HepG2 (cell line): ENCODE measurements at regions not wholly inside any gene's neighbourhood (a gene's known extent, or its start where the extent isn't known, plus 50 kb on each side); places are given as distances from the start of the nearest gene placed in this dataset.

Experiments
- ATAC-seq: fragments of 200-7000 bp; cut with Tn5 transposase; 3 replicates; pipeline ENCODE4 v1.9.1; 2020; ENCODE audit warnings: mild to moderate bottlenecking, moderate library complexity
- BruUV-seq: library from RNA; stranded (reverse); fragments of 400-500 nt; replicated peaks from 2 replicates; lab custom pipeline; 2021; lab: Mats Ljungman, UMichigan
- CTCF ChIA-PET: fragments of 300-600 bp; formaldehyde crosslinking; extraction: SDS; loops from one replicate; lab custom pipeline; 2021; ENCODE audit warnings: low total read pairs, inconsistent platforms, low intra/inter-chr PET ratio; lab: Yijun Ruan, JAX
- POLR2A ChIA-PET: fragments of 350-600 bp; sonication (Branson Sonifier 250); formaldehyde crosslinking; loops from one replicate; lab custom pipeline; 2020; ENCODE audit warnings: antibody characterized with exemption, inconsistent platforms; lab: Yijun Ruan, JAX
- DNase-seq: peaks from one replicate; pipeline ENCODE4 v3.0.0-alpha.2; 2015; ENCODE audit warnings: low spot score
- FAIRE-seq: peaks from 3 replicates; lab custom pipeline; 2011; peaks lifted over from hg19 to GRCh38; lab: Jason Lieb, UNC
- H2AFZ ChIP-seq: one replicate; pipeline ENCODE4 v1.6.1; 2011; ENCODE audit warnings: low read length, inconsistent platforms
- H3K27ac ChIP-seq: fragments of 300-600 bp; 3 replicates; pipeline ENCODE4 v1.8.0; 2011; ENCODE audit warnings: mixed run types, mild to moderate bottlenecking, mixed read lengths, low read length, inconsistent platforms; ENCODE audit not compliant: insufficient read depth; ENCODE audit errors: extremely low read length
- H3K27me3 ChIP-seq, 2 experiments: fragments of 200-600 bp in 1 of 2; 2 replicates in 1 of 2; 3 replicates in 1 of 2; pipeline versions ENCODE4 v1.6.0 to v1.8.0; 2011; ENCODE audit warnings: low read length in 2 of 2, mild to moderate bottlenecking in 2 of 2, moderate library complexity in 2 of 2, inconsistent platforms in 1 of 2; ENCODE audit not compliant: insufficient read depth in 2 of 2, control insufficient read depth in 1 of 2
- H3K36me3 ChIP-seq, 2 experiments: fragments of 200-600 bp in 1 of 2; replicated peaks in 1 of 2; 2 replicates in 1 of 2; 3 replicates in 1 of 2; pipeline versions ENCODE4 v1.5.1 to v1.8.0; 2011; ENCODE audit warnings: low read length in 2 of 2, inconsistent platforms in 1 of 2; ENCODE audit not compliant: insufficient read depth in 2 of 2, control insufficient read depth in 1 of 2
- H3K4me1 ChIP-seq: 2 replicates; pipeline ENCODE4 v1.5.1; 2012; ENCODE audit warnings: low read length, inconsistent platforms; ENCODE audit not compliant: insufficient read depth
- H3K4me2 ChIP-seq: 2 replicates; pipeline ENCODE4 v1.6.0; 2011; ENCODE audit warnings: low read depth, low read length, inconsistent platforms
- H3K4me3 ChIP-seq, 3 experiments: fragments of 200-600 bp in 1 of 3; sonication (generic), shearing (Covaris generic) in 1 of 3; replicated peaks in 1 of 3; 2 replicates each; pipeline ENCODE4 v1.5.1; 2011 to 2016; ENCODE audit warnings: low read length in 3 of 3, inconsistent platforms in 2 of 3, low read depth in 2 of 3, mild to moderate bottlenecking in 2 of 3, control low read depth in 1 of 3, mixed read lengths in 1 of 3; ENCODE audit not compliant: insufficient read depth in 1 of 3
- H3K79me2 ChIP-seq: one replicate; pipeline ENCODE4 v1.6.1; 2011; ENCODE audit warnings: low read length, inconsistent platforms; ENCODE audit not compliant: insufficient read depth
- H3K9ac ChIP-seq: 2 replicates; pipeline ENCODE4 v1.6.0; 2011; ENCODE audit warnings: mild to moderate bottlenecking, low read depth, low read length, inconsistent platforms; ENCODE audit not compliant: insufficient read depth
- H3K9me3 ChIP-seq: 2 replicates; pipeline ENCODE4 v1.5.1; 2012; ENCODE audit warnings: mild to moderate bottlenecking, low read length
- H4K20me1 ChIP-seq: 2 replicates; pipeline ENCODE4 v1.6.0; 2011; ENCODE audit warnings: inconsistent platforms, mild to moderate bottlenecking, low read length, moderate library complexity; ENCODE audit not compliant: insufficient read depth
- ARNT ChIP-seq: fragments of 450-650 bp; IDR thresholded peaks from 2 replicates; pipeline ENCODE4 v1.6.1; 2017
- GPN1 ChIP-seq: sonication (generic); formaldehyde crosslinking; IDR thresholded peaks from 2 replicates; pipeline ENCODE4 v1.5.1; 2020; ENCODE audit warnings: missing genetic modification reagents, borderline replicate concordance
- NFE2L1 ChIP-seq: sonication (generic); formaldehyde crosslinking; IDR thresholded peaks from 2 replicates; pipeline ENCODE4 v1.4.0; 2020; ENCODE audit warnings: missing genetic modification reagents, mild to moderate bottlenecking, borderline replicate concordance
- PCBP2 ChIP-seq: fragments of 200-400 bp; formaldehyde crosslinking; optimal IDR thresholded peaks from 2 replicates; pipeline ENCODE3; 2018; ENCODE audit warnings: low read length, low read depth; ENCODE audit not compliant: poor library complexity, severe bottlenecking
- RARA ChIP-seq: IDR thresholded peaks from 2 replicates; pipeline ENCODE4 v1.6.1; 2016; ENCODE audit warnings: missing genetic modification reagents, missing compliant biosample characterization
- SALL1 ChIP-seq: sonication (generic); formaldehyde crosslinking; IDR thresholded peaks from 2 replicates; pipeline ENCODE4 v1.8.0; 2022; ENCODE audit warnings: mild to moderate bottlenecking, missing genetic modification reagents
- SNRNP70 ChIP-seq: fragments of 200-400 bp; formaldehyde crosslinking; IDR thresholded peaks from 2 replicates; pipeline ENCODE4 v1.6.1; 2017; ENCODE audit warnings: mild to moderate bottlenecking, low read depth, low read length, moderate library complexity
- SOX6 ChIP-seq, 2 experiments: fragments of 450-650 bp in 1 of 2; sonication (generic) in 1 of 2; formaldehyde crosslinking in 1 of 2; IDR thresholded peaks; 2 replicates each; pipeline versions ENCODE4 v1.4.0 to v1.6.1; 2017 to 2020; ENCODE audit warnings: antibody characterized with exemption in 1 of 2, mild to moderate bottlenecking in 1 of 2, missing genetic modification reagents in 1 of 2
- ZFP36L2 ChIP-seq: sonication (generic); formaldehyde crosslinking; IDR thresholded peaks from 2 replicates; pipeline ENCODE4 v1.4.0; 2020; ENCODE audit warnings: missing genetic modification reagents
- ZNF205 ChIP-seq: IDR thresholded peaks from 2 replicates; pipeline ENCODE4 v1.6.1; 2018; ENCODE audit warnings: missing biosample characterization, missing genetic modification reagents
- ZNF382 ChIP-seq: sonication (generic); formaldehyde crosslinking; IDR thresholded peaks from 2 replicates; pipeline ENCODE4 v1.5.0; 2020; ENCODE audit warnings: missing genetic modification reagents, mild to moderate bottlenecking, borderline replicate concordance
- ZNF629 ChIP-seq: sonication (generic); formaldehyde crosslinking; conservative IDR thresholded peaks from 2 replicates; pipeline ENCODE4 v1.5.0; 2020; ENCODE audit warnings: missing genetic modification reagents
- in situ Hi-C: cut with HindIII; loops from 2 replicates; pipeline ENCODE4 v1.10.0; 2017; ENCODE audit warnings: low pct_unique_long_range_greater_than_20kb; ENCODE audit not compliant: extremely low pct_ligation_motif_present
- intact Hi-C: fragments of 100-400 bp; cut with micrococcal nuclease; formaldehyde crosslinking; loops from one replicate; pipeline ENCODE4 v1.10.0; 2022; ENCODE audit not compliant: unreplicated experiment
- TF ChIP-seq, protein P1 (sequence below): IDR thresholded peaks from 2 replicates; pipeline ENCODE4 v1.6.1; 2016; ENCODE audit warnings: missing compliant biosample characterization, missing genetic modification reagents, borderline replicate concordance
- TF ChIP-seq, protein P2 (sequence below): IDR thresholded peaks from 2 replicates; pipeline ENCODE4 v1.6.1; 2016; ENCODE audit warnings: low read depth, control low read depth
- TF ChIP-seq, protein P3 (sequence below): sonication (generic); formaldehyde crosslinking; IDR thresholded peaks from 2 replicates; pipeline ENCODE4 v1.5.0; 2020; ENCODE audit warnings: missing genetic modification reagents
- TF ChIP-seq, protein P4 (sequence below): sonication (generic); formaldehyde crosslinking; IDR thresholded peaks from 2 replicates; pipeline ENCODE4 v1.4.0; 2020; ENCODE audit warnings: missing genetic modification reagents, borderline replicate concordance

DNA sequence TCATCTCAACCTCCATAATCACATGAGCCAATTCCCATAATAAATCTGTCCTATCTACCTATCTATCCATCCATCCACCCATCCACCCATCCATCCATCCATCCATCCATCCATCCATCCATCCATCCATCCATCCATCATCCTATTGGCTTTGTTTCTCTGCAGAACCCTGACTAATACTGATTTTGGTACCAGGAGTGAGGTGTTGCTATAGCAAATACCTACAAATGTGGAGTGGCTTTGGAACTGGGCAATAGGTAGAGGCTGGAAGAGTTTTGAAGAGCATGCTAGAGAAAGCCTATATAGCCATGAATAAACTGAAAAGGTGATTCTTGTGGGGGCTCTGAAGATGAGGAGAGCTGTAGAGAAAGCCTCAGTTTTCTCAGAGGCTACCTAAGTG, 88.7 kb upstream of the ANKRD28 start:
- Histone ChIP-seq H3K36me3 (no peaks in the 10 kb centered on the region), H3K27me3 (no peaks in the 10 kb centered on the region; a peak in 1 of 5 replicates), H3K4me1 (no peaks in the 10 kb centered on the region), H3K4me3 (no peak overlapping the region), H3K9me3 (no peaks in the 10 kb centered on the region), H3K9ac (no peak overlapping the region), H3K79me2 (no peaks in the 10 kb centered on the region), H3K27ac (no peak overlapping the region), H2AFZ (no peak overlapping the region), H4K20me1 (no peaks in the 10 kb centered on the region), H3K4me2 (no peak overlapping the region)
- ChIA-PET CTCF (no interaction called here), POLR2A (no interaction called here)
- in situ Hi-C loops (no loop called here), intact Hi-C loops (no loop called here)
- no TSS peak for BruUV-seq
- ATAC-seq (no peak), FAIRE-seq (no peak), DNase-seq (no peak)
- no peak for TF ChIP-seq SOX6 (IDR thresholded peaks at IDR 0.05)
- TF ChIP-seq SOX6 (CRISPR knock-in tag; IDR thresholded peaks at IDR 0.05), result no peak
- no peak for TF ChIP-seq ZNF629 (CRISPR knock-in tag)
- no peak for TF ChIP-seq SALL1
- TF ChIP-seq, protein P1, sequence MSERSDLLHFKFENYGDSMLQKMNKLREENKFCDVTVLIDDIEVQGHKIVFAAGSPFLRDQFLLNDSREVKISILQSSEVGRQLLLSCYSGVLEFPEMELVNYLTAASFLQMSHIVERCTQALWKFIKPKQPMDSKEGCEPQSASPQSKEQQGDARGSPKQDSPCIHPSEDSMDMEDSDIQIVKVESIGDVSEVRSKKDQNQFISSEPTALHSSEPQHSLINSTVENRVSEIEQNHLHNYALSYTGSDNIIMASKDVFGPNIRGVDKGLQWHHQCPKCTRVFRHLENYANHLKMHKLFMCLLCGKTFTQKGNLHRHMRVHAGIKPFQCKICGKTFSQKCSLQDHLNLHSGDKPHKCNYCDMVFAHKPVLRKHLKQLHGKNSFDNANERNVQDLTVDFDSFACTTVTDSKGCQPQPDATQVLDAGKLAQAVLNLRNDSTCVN, result no peak
- TF ChIP-seq, protein P2, sequence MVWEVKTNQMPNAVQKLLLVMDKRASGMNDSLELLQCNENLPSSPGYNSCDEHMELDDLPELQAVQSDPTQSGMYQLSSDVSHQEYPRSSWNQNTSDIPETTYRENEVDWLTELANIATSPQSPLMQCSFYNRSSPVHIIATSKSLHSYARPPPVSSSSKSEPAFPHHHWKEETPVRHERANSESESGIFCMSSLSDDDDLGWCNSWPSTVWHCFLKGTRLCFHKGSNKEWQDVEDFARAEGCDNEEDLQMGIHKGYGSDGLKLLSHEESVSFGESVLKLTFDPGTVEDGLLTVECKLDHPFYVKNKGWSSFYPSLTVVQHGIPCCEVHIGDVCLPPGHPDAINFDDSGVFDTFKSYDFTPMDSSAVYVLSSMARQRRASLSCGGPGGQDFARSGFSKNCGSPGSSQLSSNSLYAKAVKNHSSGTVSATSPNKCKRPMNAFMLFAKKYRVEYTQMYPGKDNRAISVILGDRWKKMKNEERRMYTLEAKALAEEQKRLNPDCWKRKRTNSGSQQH, result no peak
- TF ChIP-seq SNRNP70, result no peak
- TF ChIP-seq PCBP2, result no peak
- TF ChIP-seq ZFP36L2 (CRISPR knock-in tag), result no peak
- TF ChIP-seq ARNT, result no peak
- TF ChIP-seq, protein P3, sequence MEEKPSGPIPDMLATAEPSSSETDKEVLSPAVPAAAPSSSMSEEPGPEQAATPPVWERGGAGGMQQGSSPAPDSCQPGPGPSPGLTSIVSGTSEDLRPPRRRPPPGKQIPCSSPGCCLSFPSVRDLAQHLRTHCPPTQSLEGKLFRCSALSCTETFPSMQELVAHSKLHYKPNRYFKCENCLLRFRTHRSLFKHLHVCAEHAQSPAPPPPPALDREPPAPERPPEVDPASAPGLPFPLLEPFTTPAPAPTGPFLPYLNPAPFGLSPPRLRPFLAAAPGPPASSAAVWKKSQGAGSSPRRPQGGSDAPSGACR (CRISPR knock-in tag), result no peak
- TF ChIP-seq, protein P4, sequence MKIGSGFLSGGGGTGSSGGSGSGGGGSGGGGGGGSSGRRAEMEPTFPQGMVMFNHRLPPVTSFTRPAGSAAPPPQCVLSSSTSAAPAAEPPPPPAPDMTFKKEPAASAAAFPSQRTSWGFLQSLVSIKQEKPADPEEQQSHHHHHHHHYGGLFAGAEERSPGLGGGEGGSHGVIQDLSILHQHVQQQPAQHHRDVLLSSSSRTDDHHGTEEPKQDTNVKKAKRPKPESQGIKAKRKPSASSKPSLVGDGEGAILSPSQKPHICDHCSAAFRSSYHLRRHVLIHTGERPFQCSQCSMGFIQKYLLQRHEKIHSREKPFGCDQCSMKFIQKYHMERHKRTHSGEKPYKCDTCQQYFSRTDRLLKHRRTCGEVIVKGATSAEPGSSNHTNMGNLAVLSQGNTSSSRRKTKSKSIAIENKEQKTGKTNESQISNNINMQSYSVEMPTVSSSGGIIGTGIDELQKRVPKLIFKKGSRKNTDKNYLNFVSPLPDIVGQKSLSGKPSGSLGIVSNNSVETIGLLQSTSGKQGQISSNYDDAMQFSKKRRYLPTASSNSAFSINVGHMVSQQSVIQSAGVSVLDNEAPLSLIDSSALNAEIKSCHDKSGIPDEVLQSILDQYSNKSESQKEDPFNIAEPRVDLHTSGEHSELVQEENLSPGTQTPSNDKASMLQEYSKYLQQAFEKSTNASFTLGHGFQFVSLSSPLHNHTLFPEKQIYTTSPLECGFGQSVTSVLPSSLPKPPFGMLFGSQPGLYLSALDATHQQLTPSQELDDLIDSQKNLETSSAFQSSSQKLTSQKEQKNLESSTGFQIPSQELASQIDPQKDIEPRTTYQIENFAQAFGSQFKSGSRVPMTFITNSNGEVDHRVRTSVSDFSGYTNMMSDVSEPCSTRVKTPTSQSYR (CRISPR knock-in tag), result no peak
- no peak for TF ChIP-seq GPN1 (CRISPR knock-in tag)
- no peak for TF ChIP-seq ZNF382 (CRISPR knock-in tag)
- TF ChIP-seq RARA (CRISPR knock-in tag), result no peak
- no peak for TF ChIP-seq NFE2L1 (CRISPR knock-in tag)
- no peak for TF ChIP-seq ZNF205 (CRISPR knock-in tag)
